ENCODE measurements at regions not wholly inside any gene's neighbourhood (a gene's known extent, or its start where the extent isn't known, plus 50 kb on each side); places are given as distances from the start of the nearest gene placed in this dataset.

DNA sequence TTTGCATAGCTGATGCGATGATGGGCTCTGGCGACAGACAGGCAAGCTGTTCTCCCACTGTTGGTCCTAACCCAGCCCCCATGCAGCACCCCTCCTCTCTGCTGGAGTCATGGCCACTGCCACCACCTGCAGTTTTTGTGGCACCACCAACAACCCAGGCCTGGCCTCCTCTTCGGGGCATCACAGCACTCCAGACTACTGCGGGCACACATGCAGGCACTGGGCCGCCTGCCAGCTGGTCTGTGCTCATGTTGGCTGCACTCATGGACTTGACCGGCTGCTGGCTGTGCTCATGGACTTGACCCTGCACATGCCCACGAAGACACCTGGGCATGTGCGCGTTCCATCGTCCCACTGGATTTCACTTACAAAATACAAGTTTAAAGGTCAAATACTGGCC is 130.9 kb upstream of the TMEM108 start:
- no peak for DNase-seq (ENCODE audit: low read depth in 3 of 3, low spot score in 2 of 3)

DNA sequence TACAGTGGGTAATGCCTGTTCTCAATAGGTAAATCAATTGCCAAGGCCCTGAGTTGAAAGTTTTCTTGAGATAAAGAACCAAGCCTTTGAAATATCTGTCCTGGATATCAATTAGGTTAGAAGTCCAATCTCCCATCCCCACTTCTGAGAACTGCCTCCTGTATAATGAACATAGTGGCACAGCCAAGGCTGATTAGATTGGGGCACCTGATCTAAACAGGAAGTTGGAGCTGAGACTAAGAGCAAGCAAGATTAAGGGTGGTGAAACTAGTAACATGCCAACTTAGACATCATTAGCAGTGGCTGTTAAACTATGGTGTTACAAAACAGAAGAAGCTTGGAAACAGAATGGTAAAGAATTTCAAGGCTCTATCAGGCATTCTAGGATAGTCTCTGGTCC is 137.7 kb upstream of the TMEM108 start:
- no peak for DNase-seq (ENCODE audit: low read depth in 3 of 3, low spot score in 2 of 3)

DNA sequence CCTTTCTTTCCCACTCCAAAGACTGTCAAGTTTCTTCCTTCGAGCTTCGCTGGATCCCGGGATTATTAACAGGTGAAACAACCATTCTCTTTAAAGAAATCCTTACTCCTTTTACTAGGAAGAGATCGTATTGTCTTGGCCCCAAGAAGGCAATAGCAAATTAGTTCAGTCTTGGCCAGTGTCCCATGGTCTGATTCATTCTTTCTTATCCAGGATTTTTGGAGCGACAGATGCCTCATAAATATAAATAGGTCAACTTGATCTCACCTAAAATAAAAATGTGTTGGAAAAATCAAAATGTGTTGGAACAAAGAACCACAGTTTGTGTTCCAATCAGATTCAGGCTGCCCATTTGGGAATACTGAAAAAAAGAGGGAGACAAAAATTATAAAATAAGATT is 140.1 kb upstream of the TMEM108 start:
- no peak for DNase-seq (ENCODE audit: low read depth in 3 of 3, low spot score in 2 of 3)

DNA sequence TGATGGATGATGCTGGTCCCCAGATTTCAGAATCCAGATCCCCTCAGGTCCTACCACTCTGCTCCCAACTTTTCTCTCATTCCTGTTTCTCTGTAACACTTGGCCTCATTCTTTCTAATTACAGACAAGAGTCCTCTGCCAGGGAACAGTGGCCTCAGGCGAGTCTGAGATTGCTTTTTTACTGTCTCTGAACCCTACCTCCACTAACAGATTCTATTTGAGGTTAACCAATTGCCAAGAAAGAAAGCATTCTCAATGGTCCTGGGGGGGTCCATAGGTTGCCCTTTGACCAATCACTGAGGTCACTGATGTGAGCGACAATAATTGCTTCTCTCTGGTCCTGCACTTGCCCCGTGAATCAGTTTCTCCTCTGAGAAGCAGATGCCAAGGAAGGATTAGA is 145.2 kb upstream of the TMEM108 start:
- DNase-seq (ENCODE audit: low read depth in 3 of 3, low spot score in 2 of 3) = no peak

DNA sequence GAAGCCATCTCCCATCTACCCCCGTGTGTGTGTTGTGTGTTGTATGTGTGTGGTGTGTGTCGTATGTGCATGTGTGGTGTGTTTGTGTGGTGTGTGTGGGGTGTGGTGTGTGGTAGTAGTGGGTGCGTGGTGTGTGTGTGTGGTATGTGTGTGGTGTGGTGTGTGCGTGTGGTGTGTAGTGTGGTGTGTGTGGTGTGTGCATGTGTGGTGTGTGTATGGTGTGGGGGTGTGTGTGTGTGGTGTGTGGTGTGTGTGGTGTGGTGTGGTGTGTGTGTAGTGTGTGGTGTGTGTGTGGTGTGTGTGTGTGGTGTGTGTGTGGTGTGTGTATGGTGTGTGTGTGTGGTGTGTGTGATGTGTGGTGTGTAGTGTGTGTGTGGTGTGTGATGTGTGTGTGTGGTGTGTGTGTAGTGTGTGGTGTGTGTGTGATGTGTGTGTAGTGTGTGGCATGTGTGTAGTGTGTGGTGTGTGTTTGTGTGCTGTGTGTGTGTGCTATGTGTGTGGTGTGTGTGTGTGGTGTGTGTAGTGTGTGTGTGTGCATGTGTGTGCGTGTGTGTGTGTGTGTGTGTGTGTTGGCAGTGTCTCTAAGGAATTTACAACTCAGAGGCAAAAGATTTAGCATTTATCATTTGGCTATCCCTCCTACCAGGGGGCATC is 156.3 kb upstream of the TMEM108 start:
- DNase-seq (ENCODE audit: low read depth in 3 of 3, low spot score in 2 of 3) = no peak

DNA sequence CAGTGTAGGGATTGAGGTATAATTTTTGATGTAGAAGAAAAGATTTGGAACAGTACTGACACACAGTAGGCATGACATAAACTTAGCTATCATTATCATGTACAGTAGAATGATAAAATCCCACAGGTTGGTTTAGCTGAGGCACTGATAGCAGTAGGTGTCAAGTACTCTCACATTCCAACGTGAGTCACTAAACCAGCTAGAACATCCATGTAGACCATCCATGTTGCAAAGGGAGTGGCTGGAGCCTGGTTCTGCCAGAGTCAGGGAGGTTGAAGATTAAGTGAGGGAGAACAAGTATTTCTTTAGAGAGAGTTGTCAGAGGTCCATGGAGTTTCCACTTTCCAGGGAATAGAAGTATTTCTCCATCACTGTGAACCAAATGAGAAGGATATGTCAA is 157.2 kb upstream of the TMEM108 start:
- DNase-seq (ENCODE audit: low read depth in 3 of 3, low spot score in 2 of 3) = no peak

DNA sequence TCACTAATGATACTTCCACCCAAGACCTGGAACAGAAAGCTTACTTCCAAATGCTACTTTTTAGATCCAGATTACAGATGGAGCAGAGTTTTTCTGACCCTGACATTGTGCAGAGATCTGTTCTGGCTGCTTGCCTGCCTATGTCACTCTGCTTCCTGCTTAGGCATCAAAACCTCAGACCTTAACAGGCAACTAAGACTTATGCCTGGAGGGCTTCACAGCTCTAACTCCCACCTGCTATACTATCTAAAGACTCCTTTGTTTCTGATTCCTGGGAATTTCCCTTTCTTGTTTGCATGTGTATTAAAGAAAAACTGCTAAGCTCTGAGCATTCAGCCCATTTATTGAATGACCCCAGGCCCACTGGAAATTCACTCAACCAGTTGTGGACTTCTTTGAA is 157.4 kb upstream of the NPHP3 start:
- DNase-seq (ENCODE audit: low read depth in 3 of 3, low spot score in 2 of 3) = no peak

DNA sequence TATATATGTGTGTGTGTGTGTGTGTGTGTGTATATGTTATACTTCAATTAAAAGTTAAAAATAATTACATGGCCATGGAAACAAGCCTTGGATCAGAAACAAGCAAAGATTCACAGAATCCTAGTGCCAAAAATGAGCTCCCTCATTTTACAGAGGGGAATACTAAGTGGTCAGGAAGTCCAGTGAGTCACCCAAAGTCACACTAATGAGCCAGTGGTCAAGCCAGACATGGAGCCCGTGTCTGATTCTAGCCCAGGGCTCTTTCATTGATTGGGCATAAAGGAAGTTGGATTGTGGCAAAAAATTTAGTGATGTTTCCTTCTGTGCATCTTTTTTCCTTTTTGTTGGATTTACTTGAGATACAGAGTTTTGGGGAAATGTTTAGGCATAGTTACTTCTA is 152.5 kb upstream of the NPHP3 start:
- DNase-seq (ENCODE audit: low read depth in 3 of 3, low spot score in 2 of 3) = no peak

DNA sequence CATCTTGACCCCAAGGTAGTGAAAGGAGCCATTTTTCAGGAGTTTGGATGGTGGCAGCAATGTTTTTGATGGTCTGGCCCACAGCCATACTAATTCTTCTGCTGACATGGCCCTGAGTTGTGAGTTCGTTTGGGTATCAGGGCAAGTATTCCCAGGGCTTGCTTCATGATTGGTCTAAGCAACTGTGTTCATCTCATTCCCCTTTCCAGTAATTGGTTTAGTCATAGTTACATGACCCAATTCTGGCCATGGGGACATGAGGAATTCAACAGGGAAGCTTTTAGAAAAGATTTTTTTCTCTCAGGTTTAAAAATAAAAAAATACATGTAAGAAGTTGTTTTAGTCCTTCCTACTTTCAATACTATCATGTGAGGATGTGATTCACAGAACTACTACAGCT is 150.5 kb upstream of the NPHP3 start:
- DNase-seq (ENCODE audit: low read depth in 3 of 3, low spot score in 2 of 3) = no peak

DNA sequence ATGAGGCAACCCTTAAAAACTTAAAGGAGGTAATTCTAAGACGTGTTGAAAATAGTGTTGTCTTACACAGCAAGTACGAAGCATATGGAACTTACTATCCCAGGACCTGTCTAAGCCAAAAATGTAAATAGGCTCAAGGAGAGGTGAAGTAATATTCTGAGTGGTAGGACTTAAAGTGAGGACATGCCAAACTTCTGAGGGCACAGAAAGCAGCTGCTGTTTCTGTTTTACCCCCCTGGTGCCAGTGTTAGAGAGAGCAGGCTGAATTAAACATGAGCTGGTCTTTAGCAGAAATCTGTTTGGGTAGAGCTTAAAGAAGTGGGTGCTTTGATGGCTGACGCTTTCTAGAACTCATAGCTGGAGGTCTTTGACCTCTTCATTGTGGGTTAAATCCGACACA is 149.7 kb upstream of the NPHP3 start:
- DNase-seq (ENCODE audit: low read depth in 3 of 3, low spot score in 2 of 3) = no peak

DNA sequence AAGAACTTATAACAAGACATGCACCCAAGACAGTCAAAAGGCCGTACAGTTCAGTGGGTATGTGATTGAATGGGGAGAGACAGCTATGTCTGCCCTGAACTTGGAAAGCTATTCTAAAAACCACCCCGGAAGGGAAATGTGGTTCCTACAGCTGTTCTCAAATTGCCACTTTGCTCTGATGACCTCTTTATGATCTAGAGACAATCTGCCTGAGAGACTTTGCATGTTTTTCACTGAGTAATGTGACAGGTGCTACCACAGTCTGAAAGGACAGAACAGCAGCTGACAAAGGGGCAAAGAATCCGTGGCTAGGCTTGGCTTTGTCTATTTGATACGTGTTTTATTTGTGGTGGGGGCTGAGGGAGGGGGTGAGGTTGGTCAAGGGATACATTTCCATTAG is 148.3 kb upstream of the NPHP3 start:
- no peak for DNase-seq (ENCODE audit: low read depth in 3 of 3, low spot score in 2 of 3)

DNA sequence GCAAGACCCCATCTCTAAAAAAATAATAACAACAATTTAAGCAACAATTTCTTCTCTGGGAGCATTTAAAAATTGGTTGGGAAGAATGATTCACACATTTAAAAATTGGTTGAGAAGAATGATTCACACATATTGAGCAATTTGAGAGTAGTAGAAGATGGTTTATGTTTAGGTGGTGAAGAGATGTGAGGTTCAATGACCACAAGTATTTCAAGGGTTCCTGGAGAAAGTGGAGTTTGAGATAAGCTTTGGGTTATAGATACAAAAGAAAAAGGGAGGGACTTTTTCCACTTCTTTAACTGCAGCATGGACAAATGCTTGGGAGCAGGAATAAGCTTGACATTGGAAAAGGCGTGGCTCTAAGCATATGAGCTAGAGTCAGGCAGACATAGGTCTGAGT is 145.7 kb upstream of the NPHP3 start:
- no peak for DNase-seq (ENCODE audit: low read depth in 3 of 3, low spot score in 2 of 3)

DNA sequence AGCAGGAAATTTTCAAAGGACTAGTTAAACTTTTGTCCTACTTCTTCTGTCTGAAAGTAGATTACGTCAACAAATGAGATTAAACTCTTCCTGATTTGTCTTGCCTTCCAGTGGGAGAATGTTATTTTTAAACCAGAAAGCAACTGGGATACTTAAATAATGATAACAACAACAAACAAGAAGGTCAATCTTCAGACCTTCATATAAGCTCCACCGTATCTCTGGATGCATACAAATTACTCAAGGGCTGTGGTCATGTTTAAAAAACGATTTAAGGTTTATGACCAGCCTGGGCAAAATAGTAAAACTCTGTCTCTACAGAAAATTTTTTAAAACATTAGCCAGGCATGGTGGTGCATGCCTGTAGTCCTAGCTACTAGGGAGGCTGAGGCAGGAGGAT is 145.3 kb upstream of the NPHP3 start:
- DNase-seq (ENCODE audit: low read depth in 3 of 3, low spot score in 2 of 3) = no peak

DNA sequence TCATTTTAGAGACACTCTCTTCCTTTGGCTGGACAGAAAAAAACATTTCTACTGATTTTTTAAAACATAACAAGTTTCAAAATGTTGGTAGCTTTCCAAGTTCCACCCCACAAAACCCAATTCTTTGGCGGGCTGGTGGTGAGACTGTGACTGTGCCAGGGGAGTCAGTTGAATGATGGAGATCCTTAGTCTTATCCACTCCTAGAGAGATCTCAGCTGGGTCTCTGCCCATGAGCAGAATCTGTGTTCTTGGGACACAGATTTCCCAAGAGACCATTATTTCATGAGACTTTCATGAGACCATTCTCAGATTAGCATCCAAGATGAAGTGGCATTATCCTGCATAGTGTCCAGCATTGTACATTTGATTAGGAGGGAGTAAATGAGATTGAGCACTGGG is 135.1 kb upstream of the NPHP3 start:
- no peak for DNase-seq (ENCODE audit: low read depth in 3 of 3, low spot score in 2 of 3)

DNA sequence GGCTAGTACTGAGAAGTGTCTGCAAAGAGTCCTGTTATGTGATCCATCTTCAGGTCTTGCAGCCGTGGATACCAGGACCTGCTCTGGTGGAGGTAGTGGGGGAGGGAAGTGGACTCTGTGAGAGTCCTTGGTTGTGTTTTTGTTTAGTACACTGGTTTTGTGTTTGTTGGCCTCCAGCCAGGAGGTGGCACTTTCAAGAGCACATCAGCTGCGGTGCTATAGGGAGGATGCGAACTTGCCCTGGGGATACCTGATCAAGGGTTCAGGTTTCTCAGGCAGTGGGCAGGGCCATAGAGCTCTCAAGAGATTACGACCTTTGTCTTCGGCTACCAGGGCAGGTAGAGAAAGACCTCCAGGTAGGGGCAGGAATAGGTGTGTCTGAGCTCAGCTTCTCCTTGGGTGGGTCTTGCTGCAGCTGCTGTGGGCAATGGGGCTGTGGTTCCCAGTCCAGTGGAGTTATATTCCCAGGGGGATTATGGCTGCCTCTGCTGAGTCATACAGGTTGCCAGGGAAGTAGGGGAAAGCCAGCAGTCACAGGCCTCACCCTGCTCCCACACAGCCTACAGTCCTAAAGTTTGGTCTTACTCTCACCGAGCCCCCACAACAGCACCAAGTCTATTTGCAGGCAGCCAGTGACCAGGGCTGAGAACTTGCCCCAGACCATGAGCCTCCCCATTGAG is 132.8 kb upstream of the NPHP3 start:
- DNase-seq (ENCODE audit: low read depth in 3 of 3, low spot score in 2 of 3) = no peak

DNA sequence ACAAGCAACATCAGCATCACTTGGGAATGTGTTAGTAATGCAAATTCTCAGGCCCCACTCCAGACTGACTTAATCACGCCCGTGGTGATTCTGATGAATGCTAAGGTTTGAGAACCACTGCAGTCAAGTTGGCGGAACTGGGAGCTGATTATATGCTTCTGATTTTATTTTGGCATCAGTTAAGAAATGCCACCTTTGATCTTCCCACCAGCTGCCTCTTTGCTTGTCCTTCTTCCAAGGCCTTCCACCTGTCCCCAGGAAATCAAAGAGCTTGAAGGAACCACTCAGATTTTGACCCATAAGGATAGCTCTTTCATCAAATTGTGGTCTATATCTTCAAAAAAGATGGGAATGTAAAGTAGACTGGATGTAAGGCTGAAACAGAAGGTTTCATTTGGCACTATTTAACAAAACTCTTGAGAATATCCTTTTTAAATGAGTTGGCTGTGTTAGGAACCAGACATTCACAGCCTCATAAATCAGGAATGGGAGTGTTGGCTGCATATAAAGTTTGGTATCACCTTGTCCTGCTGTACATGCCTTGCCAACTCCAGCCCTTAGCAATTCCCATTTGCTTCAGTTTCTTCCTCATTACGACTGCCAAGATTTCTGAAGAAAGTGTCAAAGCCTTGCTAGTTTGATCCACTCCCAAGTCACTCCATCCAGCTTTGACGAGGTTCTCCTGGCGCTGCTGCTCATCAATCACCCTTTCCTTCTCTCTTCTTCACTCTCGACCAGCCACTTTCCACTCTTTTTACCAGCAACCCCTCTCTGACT is 125.8 kb upstream of the NPHP3 start:
- DNase-seq (ENCODE audit: low read depth in 3 of 3, low spot score in 2 of 3) = no peak

DNA sequence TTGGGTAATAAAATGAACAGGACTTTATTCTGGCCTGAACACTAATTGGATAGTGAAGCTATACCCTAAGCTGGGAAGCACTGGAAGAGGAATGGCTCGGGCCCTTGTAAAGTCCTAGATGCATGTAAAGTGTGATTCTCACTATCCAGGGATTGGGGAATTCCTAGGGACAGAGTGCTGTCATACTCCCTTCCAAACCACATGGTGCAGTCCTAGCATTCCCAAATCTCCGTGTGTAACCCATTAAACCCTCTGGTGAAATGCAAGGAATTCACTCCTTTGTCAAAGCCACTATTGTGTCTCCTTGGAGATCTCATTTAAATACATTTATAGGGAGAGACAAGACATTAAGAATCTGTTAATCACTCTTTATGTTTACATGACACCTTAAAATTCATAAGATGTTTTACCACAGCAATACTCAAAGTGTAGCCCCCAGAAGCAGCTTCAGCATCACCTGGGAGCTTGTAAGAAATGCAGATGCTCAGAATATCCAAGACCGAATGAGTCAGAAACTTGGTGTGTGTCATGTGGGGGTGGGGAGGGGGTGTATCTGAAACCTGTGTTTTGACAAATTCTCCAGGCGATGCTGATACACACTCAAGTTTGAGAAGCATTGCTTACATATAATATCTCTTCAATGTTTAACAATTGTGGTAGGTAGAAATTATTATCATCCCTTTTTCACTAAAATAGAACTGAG is 121.8 kb upstream of the NPHP3 start:
- DNase-seq (ENCODE audit: low read depth in 3 of 3, low spot score in 2 of 3) = no peak

DNA sequence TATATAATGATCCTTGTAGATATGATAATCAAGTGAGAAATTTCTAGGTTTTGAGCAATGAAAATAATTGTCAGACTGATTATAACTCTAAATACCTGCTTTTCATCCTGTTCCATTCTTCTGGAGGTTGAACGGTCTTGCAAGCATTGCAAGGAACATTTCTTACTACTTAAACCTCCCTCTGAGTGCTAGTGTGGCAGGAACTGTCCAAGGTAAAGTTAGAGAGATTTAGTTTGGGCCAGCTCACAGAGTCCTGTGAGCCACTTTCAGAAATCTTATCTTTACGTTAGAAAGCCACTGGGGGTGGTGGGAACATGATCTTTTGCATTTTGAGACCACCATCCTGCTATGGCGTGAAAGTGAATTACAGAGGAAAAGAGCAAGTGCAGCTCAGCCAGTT is 121.1 kb upstream of the NPHP3 start:
- no peak for DNase-seq (ENCODE audit: low read depth in 3 of 3, low spot score in 2 of 3)

DNA sequence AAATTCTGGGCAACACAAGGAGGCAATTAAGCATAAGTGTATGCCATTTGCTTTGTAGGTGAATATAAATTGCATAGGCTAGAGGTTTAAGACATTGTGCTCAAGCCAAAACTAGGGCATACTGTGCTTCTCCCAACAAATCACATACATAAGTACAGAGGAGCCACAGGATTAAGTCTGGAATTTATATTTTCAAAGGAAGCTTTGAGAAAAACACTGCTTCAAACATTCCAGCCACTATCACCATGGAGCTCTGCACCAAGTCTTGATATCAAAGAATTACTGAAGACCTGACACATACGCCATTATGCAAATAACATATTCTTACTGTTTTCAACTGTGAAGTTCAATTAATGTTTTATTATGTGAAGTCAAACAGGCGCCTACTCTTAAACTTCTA is 119.4 kb upstream of the NPHP3 start:
- DNase-seq (ENCODE audit: low read depth in 3 of 3, low spot score in 2 of 3) = no peak

DNA sequence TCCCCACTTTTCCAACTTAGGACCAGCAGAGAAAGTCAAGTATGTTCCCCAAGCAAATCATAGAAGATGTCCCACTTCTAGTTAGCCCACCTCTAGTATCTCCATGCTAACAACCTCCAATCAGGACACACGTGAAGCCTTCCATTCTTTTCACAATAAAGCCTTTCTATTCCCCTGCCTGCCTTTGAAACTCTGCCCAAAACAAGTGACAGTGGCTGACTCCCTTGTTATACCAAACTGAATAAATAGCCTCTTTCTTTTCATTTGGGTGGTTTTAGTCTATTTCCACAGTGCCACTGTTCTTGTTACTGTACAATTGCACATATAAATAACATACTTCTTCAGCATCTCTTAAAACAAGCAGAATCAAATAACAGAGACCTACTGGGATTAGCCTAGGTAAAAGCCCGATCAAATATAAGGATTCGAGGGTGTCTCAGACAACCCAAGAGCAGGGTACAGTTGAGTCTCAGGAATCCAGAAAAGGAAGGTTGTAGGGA is 118.0 kb upstream of the NPHP3 start:
- DNase-seq (ENCODE audit: low read depth in 3 of 3, low spot score in 2 of 3) = no peak

DNA sequence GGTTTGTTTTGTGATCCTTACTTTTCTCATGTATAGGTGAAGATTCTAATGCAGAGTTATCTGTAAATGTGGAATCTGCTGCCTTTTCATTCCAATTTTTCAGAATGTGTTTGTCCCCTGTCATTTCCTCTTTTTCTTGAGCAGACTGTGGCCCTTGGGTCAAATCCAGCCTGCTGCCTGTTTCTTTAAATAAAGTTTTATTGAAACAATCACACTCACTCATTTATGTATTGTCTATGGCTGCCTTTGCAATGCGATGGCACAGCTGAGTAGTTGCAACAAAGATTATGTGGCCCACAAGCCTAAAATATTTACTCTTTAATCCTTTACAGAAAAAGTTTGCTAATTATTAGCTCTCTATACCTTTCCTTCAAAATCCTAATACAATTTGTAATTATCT is 116.3 kb upstream of the NPHP3 start:
- no peak for DNase-seq (ENCODE audit: low read depth in 3 of 3, low spot score in 2 of 3)

Measured in right renal cortex interstitium (tissue), 3 donors.